Subcutaneous abdominal adipose tissue (tissue), 5 donors: ENCODE measurements at regions not wholly inside any gene's neighbourhood (a gene's known extent, or its start where the extent isn't known, plus 50 kb on each side); places are given as distances from the start of the nearest gene placed in this dataset.

Source experiments
- H3K27ac ChIP-seq: one replicate; pipeline ENCODE4 v1.7.0; 2013; ENCODE audit warnings: low read depth, mild to moderate bottlenecking, inconsistent platforms, low read length, moderate library complexity
- H3K27me3 ChIP-seq, 5 donors: one replicate each; pipeline ENCODE4 v1.7.0; 2013; ENCODE audit warnings: low read length in 5 of 5, inconsistent platforms in 1 of 5; ENCODE audit not compliant: control insufficient read depth in 5 of 5, insufficient read depth in 4 of 5
- H3K36me3 ChIP-seq, 5 donors: one replicate each; pipeline ENCODE4 v1.7.0; 2013; ENCODE audit warnings: low read length in 5 of 5; ENCODE audit not compliant: control insufficient read depth in 5 of 5, insufficient read depth in 5 of 5
- H3K4me1 ChIP-seq, 5 donors: one replicate each; pipeline ENCODE4 v1.7.0; 2013; ENCODE audit warnings: low read length in 5 of 5, mild to moderate bottlenecking in 3 of 5, moderate library complexity in 1 of 5; ENCODE audit not compliant: control insufficient read depth in 5 of 5, insufficient read depth in 5 of 5
- H3K4me3 ChIP-seq, 5 donors: one replicate each; pipeline ENCODE4 v1.7.0; 2013; ENCODE audit warnings: low read length in 5 of 5, low read depth in 1 of 5
- H3K9ac ChIP-seq, 5 donors: one replicate each; pipeline ENCODE4 v1.7.0; 2013; ENCODE audit warnings: low read length in 5 of 5, mild to moderate bottlenecking in 4 of 5, moderate library complexity in 3 of 5
- H3K9me3 ChIP-seq, 5 donors: one replicate each; pipeline ENCODE4 v1.7.0; 2013; ENCODE audit warnings: low read length in 5 of 5; ENCODE audit not compliant: control insufficient read depth in 5 of 5
- donor health status: healthy.
- donor health status: healthy.
- donor health status: healthy.
- donor health status: healthy.
- donor health status: healthy.

GRCh38 chr12:92571844-92572543 lies 130.8 kb upstream of the PLEKHG7 start:
- no peaks in the 10 kb centered on the region for H3K27me3 ChIP-seq
- H3K4me3 ChIP-seq: no peak overlapping the region
- no peaks in the 10 kb centered on the region for H3K9me3 ChIP-seq
- no peak overlapping the region for H3K9ac ChIP-seq
- no peaks in the 10 kb centered on the region for H3K36me3 ChIP-seq
- peak overlapping the region; percentile 74 for H3K27ac ChIP-seq
- H3K4me1 ChIP-seq: peaks cover 0 to 40% (median 28%) of the 10 kb centered on the region in 5 donors

DNA sequence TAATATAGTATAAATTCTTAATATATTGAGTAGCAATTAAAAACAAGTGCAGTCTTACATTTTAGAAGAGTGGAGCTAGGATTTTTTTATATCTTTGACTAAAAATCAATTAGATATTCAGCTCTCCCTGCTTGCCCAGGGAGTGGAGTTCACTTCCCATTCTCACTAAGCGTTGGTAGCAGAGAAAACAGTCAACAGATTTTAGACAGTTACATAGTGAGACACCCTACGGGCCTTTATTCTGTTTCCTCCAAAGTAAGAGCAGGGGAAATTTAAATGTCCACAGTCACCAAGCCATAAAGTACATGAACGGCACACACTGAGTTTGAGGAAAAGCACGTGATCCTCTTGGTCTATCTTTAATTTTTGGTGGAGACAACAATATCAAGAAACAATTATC lies 131.6 kb upstream of the PLEKHG7 start:
- H3K27me3 ChIP-seq: no peaks in the 10 kb centered on the region
- H3K9me3 ChIP-seq: no peaks in the 10 kb centered on the region
- peak overlapping the region; percentile 74 for H3K27ac ChIP-seq
- no peak overlapping the region for H3K4me3 ChIP-seq
- peaks cover 0 to 40% (median 28%) of the 10 kb centered on the region in 5 donors for H3K4me1 ChIP-seq
- peak overlapping the region in 2 of 5 donors; percentile 21 to 47 for H3K9ac ChIP-seq
- H3K36me3 ChIP-seq: no peaks in the 10 kb centered on the region

GRCh38 chr12:92570056-92570753 lies 132.6 kb upstream of the PLEKHG7 start:
- peak overlapping the region in 4 of 5 donors; percentile 21 to 47 (median 31) for H3K4me3 ChIP-seq
- H3K36me3 ChIP-seq: no peaks in the 10 kb centered on the region
- H3K4me1 ChIP-seq: peaks cover 0 to 35% (median 23%) of the 10 kb centered on the region in 5 donors
- peak overlapping the region; percentile 74 for H3K27ac ChIP-seq
- no peak overlapping the region for H3K9ac ChIP-seq
- no peaks in the 10 kb centered on the region for H3K9me3 ChIP-seq
- no peaks in the 10 kb centered on the region for H3K27me3 ChIP-seq

- Histone ChIP-seq H3K4me1 (peaks cover 0 to 20% (median 9%) of the 10 kb centered on the region in 5 donors), H3K27ac (no peak overlapping the region), H3K4me3 (no peak overlapping the region), H3K27me3 (no peaks in the 10 kb centered on the region), H3K9ac (no peak overlapping the region), H3K9me3 (no peaks in the 10 kb centered on the region), H3K36me3 (no peaks in the 10 kb centered on the region)
These were observed 134.1 kb upstream of the PLEKHG7 start for GRCh38 chr12:92568691-92569090.

DNA sequence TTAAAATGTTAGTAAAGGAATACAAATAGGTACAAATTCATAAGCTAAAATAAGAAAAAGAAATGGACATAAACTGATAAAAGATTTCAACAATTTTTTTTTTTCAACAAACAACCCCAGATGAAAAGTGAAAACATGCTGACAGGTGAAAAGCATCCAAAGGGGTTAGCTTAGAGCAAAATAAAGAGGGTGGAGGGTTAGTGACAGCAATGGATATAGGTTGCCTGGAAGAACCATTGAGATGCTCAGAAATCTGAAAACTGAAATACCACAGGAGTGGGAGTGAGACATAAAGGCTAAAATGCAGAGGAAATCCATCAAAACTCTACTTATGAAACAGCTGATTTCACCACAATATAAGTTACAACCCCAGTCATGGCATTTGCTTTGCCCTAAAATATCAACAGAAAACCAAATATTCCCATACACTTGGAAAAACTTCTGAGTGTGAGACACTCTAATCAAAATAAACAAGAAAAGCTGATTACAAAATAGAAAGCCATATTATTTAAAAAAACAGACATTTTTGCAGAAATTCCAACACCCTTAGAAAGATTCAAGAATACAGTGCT lies 136.3 kb upstream of the PLEKHG7 start:
- H3K9me3 ChIP-seq: no peaks in the 10 kb centered on the region
- H3K36me3 ChIP-seq: no peaks in the 10 kb centered on the region
- H3K27me3 ChIP-seq: no peaks in the 10 kb centered on the region
- peaks cover 0 to 30% (median 21%) of the 10 kb centered on the region in 5 donors for H3K4me1 ChIP-seq
- no peak overlapping the region for H3K4me3 ChIP-seq
- H3K27ac ChIP-seq: no peak overlapping the region
- H3K9ac ChIP-seq: no peak overlapping the region

GRCh38 chr12:92563819-92564218 lies 139.0 kb upstream of the PLEKHG7 start:
- no peak overlapping the region for H3K27ac ChIP-seq
- H3K4me1 ChIP-seq: peaks cover 0 to 23% (median 22%) of the 10 kb centered on the region in 5 donors
- H3K9me3 ChIP-seq: no peaks in the 10 kb centered on the region
- no peak overlapping the region for H3K4me3 ChIP-seq
- H3K27me3 ChIP-seq: no peaks in the 10 kb centered on the region
- H3K9ac ChIP-seq: no peak overlapping the region
- no peaks in the 10 kb centered on the region for H3K36me3 ChIP-seq

GRCh38 chr12:92562063-92562734 lies 140.6 kb upstream of the PLEKHG7 start:
- H3K27me3 ChIP-seq: no peaks in the 10 kb centered on the region
- H3K27ac ChIP-seq: peak overlapping the region; percentile 88
- H3K4me1 ChIP-seq: peaks cover 0 to 23% (median 18%) of the 10 kb centered on the region in 5 donors
- no peaks in the 10 kb centered on the region for H3K36me3 ChIP-seq
- no peak overlapping the region for H3K9ac ChIP-seq
- H3K4me3 ChIP-seq: no peak overlapping the region
- no peaks in the 10 kb centered on the region for H3K9me3 ChIP-seq

GRCh38 chr12:92561543-92561899 lies 141.3 kb upstream of the PLEKHG7 start:
- Histone ChIP-seq H3K9me3 (no peaks in the 10 kb centered on the region), H3K4me1 (peaks cover 0 to 23% (median 18%) of the 10 kb centered on the region in 5 donors), H3K27me3 (no peaks in the 10 kb centered on the region), H3K36me3 (no peaks in the 10 kb centered on the region), H3K4me3 (no peak overlapping the region), H3K27ac (peak overlapping the region; percentile 88), H3K9ac (no peak overlapping the region)

DNA sequence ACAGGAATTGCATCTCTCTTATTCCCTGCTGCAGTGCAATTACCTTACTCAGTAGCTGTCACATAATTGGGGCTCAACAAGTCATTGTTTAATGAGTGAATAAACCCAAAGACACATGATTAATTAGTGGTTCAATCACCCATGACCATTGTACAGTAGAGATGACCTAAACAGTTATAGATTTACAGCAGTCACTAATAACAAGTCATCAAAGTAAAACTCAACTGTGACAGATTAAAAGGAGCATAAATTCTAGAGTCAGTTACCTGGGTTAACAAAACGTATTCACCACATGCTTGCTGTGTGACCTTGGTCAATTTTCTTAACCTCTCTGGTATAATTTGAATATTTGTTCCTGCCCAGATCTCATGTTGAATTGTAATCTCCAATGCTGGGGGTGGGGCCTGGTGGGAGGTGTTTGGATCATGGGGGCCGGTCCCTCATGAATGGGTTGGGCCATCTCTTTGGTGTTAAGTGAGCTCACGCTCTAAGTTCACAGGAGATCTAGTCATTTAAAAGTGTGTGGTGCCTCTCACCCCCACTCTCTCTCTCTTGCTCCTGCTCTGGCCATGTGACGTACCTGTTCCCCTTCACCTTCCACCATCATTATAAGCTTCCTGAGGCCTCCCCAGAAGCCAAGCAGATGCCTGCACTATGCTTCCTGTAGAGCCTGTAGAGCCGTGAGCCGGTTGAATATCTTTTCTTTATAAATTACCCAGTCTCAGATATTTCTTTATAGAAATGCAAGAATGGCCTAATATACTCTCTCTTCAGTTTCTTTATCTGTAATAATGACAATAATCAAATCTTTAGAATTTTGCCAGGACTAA lies 141.9 kb upstream of the PLEKHG7 start:
- no peak overlapping the region for H3K9ac ChIP-seq
- no peaks in the 10 kb centered on the region for H3K36me3 ChIP-seq
- peaks cover 0 to 23% (median 18%) of the 10 kb centered on the region in 5 donors for H3K4me1 ChIP-seq
- no peaks in the 10 kb centered on the region for H3K27me3 ChIP-seq
- no peaks in the 10 kb centered on the region for H3K9me3 ChIP-seq
- peak overlapping the region; percentile 88 for H3K27ac ChIP-seq
- peak overlapping the region in 1 of 5 donors; percentile 2 for H3K4me3 ChIP-seq
